ENCODE measurements at regions not wholly inside any gene's neighbourhood (a gene's known extent, or its start where the extent isn't known, plus 50 kb on each side); places are given as distances from the start of the nearest gene placed in this dataset.

- Mint-ChIP-seq H3K4me3 (ENCODE audit: unreplicated experiment) (no peak overlapping the region), H3K36me3 (ENCODE audit: unreplicated experiment) (no peaks in the 10 kb centered on the region), H3K4me1 (ENCODE audit: unreplicated experiment) (no peaks in the 10 kb centered on the region), H3K27ac (ENCODE audit: unreplicated experiment) (no peak overlapping the region), H3K27me3 (ENCODE audit: unreplicated experiment) (no peaks in the 10 kb centered on the region), H3K9me3 (ENCODE audit: unreplicated experiment) (no peaks in the 10 kb centered on the region)
- TF ChIP-seq CTCF (IDR thresholded peaks at IDR 0.05) = no peak
- DNase-seq (ENCODE audit: extremely low spot score, unreplicated experiment) = no peak
Measured at GRCh38 chr12:125289970-125290369, 224.7 kb downstream of the AACS start.

GRCh38 chr12:125292700-125293099, 227.5 kb downstream of the AACS start:
- no peak for DNase-seq (ENCODE audit: extremely low spot score, unreplicated experiment)
- no peak overlapping the region for H3K27ac Mint-ChIP-seq (ENCODE audit: unreplicated experiment)
- TF ChIP-seq CTCF (IDR thresholded peaks at IDR 0.05) = no peak
- no peak overlapping the region for H3K4me3 Mint-ChIP-seq (ENCODE audit: unreplicated experiment)
- no peaks in the 10 kb centered on the region for H3K27me3 Mint-ChIP-seq (ENCODE audit: unreplicated experiment)
- H3K36me3 Mint-ChIP-seq (ENCODE audit: unreplicated experiment) = no peaks in the 10 kb centered on the region
- H3K4me1 Mint-ChIP-seq (ENCODE audit: unreplicated experiment) = no peaks in the 10 kb centered on the region
- H3K9me3 Mint-ChIP-seq (ENCODE audit: unreplicated experiment) = no peaks in the 10 kb centered on the region

- no peak overlapping the region for H3K4me3 Mint-ChIP-seq (ENCODE audit: unreplicated experiment)
- H3K9me3 Mint-ChIP-seq (ENCODE audit: unreplicated experiment) = no peaks in the 10 kb centered on the region
- H3K27me3 Mint-ChIP-seq (ENCODE audit: unreplicated experiment) = no peaks in the 10 kb centered on the region
- H3K4me1 Mint-ChIP-seq (ENCODE audit: unreplicated experiment) = no peaks in the 10 kb centered on the region
- H3K27ac Mint-ChIP-seq (ENCODE audit: unreplicated experiment) = no peak overlapping the region
- no peak for TF ChIP-seq CTCF (IDR thresholded peaks at IDR 0.05)
- no peaks in the 10 kb centered on the region for H3K36me3 Mint-ChIP-seq (ENCODE audit: unreplicated experiment)
- DNase-seq (ENCODE audit: extremely low spot score, unreplicated experiment) = no peak
Measured at GRCh38 chr12:125295550-125295949, 230.3 kb downstream of the AACS start.

- Mint-ChIP-seq H3K36me3 (ENCODE audit: unreplicated experiment) (no peaks in the 10 kb centered on the region), H3K4me1 (ENCODE audit: unreplicated experiment) (no peaks in the 10 kb centered on the region), H3K4me3 (ENCODE audit: unreplicated experiment) (no peak overlapping the region), H3K27ac (ENCODE audit: unreplicated experiment) (no peak overlapping the region), H3K27me3 (ENCODE audit: unreplicated experiment) (no peaks in the 10 kb centered on the region), H3K9me3 (ENCODE audit: unreplicated experiment) (no peaks in the 10 kb centered on the region)
- DNase-seq (ENCODE audit: extremely low spot score, unreplicated experiment) = no peak
- no peak for TF ChIP-seq CTCF (IDR thresholded peaks at IDR 0.05)
Measured at GRCh38 chr12:125296701-125297100, 231.5 kb downstream of the AACS start.

GRCh38 chr12:125299840-125300239, 234.6 kb downstream of the AACS start:
- no peak overlapping the region for H3K27ac Mint-ChIP-seq (ENCODE audit: unreplicated experiment)
- no peaks in the 10 kb centered on the region for H3K9me3 Mint-ChIP-seq (ENCODE audit: unreplicated experiment)
- DNase-seq (ENCODE audit: extremely low spot score, unreplicated experiment) = no peak
- H3K4me3 Mint-ChIP-seq (ENCODE audit: unreplicated experiment) = no peak overlapping the region
- no peaks in the 10 kb centered on the region for H3K36me3 Mint-ChIP-seq (ENCODE audit: unreplicated experiment)
- no peaks in the 10 kb centered on the region for H3K4me1 Mint-ChIP-seq (ENCODE audit: unreplicated experiment)
- TF ChIP-seq CTCF (IDR thresholded peaks at IDR 0.05) = no peak
- no peaks in the 10 kb centered on the region for H3K27me3 Mint-ChIP-seq (ENCODE audit: unreplicated experiment)

Data from osteocyte (in vitro differentiated cells).